Adrenal gland (tissue), 9 donors: ENCODE measurements at regions not wholly inside any gene's neighbourhood (a gene's known extent, or its start where the extent isn't known, plus 50 kb on each side); places are given as distances from the start of the nearest gene placed in this dataset.

Experiments
- DNase-seq, 7 donors: peaks; one replicate each; pipeline ENCODE4 v3.0.0-alpha.2; 2019 to 2020
- H3K27ac ChIP-seq, 5 donors: fragments of 200-600 bp; sonication (generic) in 4 of 5; 1 replicate in 3 of 5; 2 replicates in 2 of 5; pipeline versions ENCODE4 v1.5.1 to v1.8.0; 2016 to 2020; ENCODE audit warnings: mild to moderate bottlenecking in 1 of 5
- H3K27me3 ChIP-seq: fragments of 200-600 bp; 2 replicates; pipeline ENCODE4 v1.8.0; 2021
- H3K36me3 ChIP-seq, 2 donors: fragments of 200-600 bp; replicated peaks in 1 of 2; 1 replicate in 1 of 2; 2 replicates in 1 of 2; pipeline versions ENCODE4 v1.5.1 to v1.8.0; 2018 to 2022
- H3K4me1 ChIP-seq, 2 donors: fragments of 200-600 bp; replicated peaks in 1 of 2; 1 replicate in 1 of 2; 2 replicates in 1 of 2; pipeline versions ENCODE4 v1.5.1 to v1.8.0; 2018 to 2021
- H3K4me3 ChIP-seq, 4 donors: fragments of 200-600 bp; sonication (generic) in 3 of 4; one replicate each; pipeline ENCODE4 v1.5.1; 2016 to 2018
- H3K9me3 ChIP-seq, 3 donors: fragments of 200-600 bp; sonication (generic) in 1 of 3; replicated peaks in 1 of 3; 1 replicate in 2 of 3; 2 replicates in 1 of 3; pipeline versions ENCODE4 v1.5.1 to v1.8.0; 2016 to 2021
- POLR2A ChIP-seq, 2 donors: fragments of 450-650 bp; IDR thresholded peaks; one replicate each; pipeline ENCODE4 v1.6.1; 2017; ENCODE audit warnings: antibody characterized with exemption in 2 of 2, mild to moderate bottlenecking in 2 of 2, moderate library complexity in 1 of 2
- WGBS, 4 donors: extraction: QIAGEN DNeasy Blood & Tissue Kit in 2 of 4; methylation state at CpG; one replicate each; pipeline versions ENCODE4 v1.1.5 to v1.1.7; 2013 to 2017; 5-methylcytosine and 5-hydroxymethylcytosine counted together
- intact Hi-C, 2 donors: fragments of 100-400 bp; cut with DNase I; formaldehyde crosslinking; loops; one replicate each; pipeline versions ENCODE4 v1.14.1 to v1.15.0; 2022 to 2023
- TF ChIP-seq, protein P1 (sequence below), 6 experiments: fragments of 450-650 bp in 4 of 6; fragments of 200-600 bp in 2 of 6; sonication (generic) in 1 of 6; IDR thresholded peaks; 1 replicate in 5 of 6; 2 replicates in 1 of 6; pipeline versions ENCODE4 v1.5.1 to v1.8.0; 2016 to 2021; ENCODE audit warnings: antibody characterized with exemption in 6 of 6, mild to moderate bottlenecking in 2 of 6, moderate library complexity in 1 of 6
- donor health status: healthy with polysubstance abuse.
- donor health status: Bipolar disorder and iron deficiency.
- donor health status: DM: yes; HTN: yes; CAD: no.
- donor health status: DM: no; HTN: no; CAD: no.
- donor health status: DM: no; HTN: no; CAD: no.

DNA sequence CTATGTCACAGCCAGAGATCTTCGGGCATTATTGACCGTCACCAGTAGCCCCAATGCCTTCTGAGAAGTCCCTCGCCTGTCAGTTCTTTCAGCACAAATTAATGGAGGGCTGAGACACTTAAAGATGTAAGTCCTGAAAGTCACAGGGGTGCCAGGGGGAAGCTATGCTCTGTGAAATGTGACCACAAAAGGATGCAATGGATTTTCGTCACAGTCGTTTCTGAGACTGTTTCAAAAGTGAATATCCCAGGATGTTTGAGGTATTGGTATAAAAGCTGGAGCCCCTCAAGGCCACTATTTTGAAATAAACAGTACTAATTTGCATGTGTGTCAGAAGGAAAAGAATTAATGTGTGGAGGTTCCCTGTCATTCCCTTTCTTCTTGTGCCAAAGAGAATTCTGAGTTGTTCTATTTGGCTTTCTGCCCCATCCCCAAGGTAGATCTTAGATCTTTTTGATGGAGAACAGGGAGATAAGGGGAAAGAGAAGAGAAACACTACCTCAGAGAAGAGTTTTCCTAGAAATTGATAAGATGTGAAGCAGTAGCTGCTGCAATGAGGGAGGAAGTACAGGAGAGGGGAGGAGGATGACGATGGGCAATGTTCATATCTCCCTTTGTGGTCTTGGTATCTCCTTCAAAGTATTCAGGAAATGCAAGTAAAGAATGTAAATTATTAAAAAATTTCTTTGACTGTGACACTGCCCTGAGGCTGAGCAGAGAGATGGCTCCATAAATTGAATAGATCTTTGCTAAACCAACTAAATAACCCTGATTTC is 101.8 kb upstream of the NAP1L1 start:
- peak in 4 of 7 donors; percentile 15 to 34 (median 32) for DNase-seq
- H3K36me3 ChIP-seq = no peaks in the 10 kb centered on the region
- intact Hi-C loops = no loop called here
- H3K4me3 ChIP-seq = no peak overlapping the region
- peaks cover 6 to 20% of the 10 kb centered on the region in 2 donors for H3K4me1 ChIP-seq
- H3K27ac ChIP-seq = peak overlapping the region in 2 of 5 donors; percentile 56 to 64
- 29 to 46% (median 35%) methylated on average over 6 of the region's 6 CpGs for WGBS, 4 donors
- peak in 1 of 2 donors; percentile 6 for TF ChIP-seq POLR2A (IDR thresholded peaks at IDR 0.05)
- TF ChIP-seq, protein P1, sequence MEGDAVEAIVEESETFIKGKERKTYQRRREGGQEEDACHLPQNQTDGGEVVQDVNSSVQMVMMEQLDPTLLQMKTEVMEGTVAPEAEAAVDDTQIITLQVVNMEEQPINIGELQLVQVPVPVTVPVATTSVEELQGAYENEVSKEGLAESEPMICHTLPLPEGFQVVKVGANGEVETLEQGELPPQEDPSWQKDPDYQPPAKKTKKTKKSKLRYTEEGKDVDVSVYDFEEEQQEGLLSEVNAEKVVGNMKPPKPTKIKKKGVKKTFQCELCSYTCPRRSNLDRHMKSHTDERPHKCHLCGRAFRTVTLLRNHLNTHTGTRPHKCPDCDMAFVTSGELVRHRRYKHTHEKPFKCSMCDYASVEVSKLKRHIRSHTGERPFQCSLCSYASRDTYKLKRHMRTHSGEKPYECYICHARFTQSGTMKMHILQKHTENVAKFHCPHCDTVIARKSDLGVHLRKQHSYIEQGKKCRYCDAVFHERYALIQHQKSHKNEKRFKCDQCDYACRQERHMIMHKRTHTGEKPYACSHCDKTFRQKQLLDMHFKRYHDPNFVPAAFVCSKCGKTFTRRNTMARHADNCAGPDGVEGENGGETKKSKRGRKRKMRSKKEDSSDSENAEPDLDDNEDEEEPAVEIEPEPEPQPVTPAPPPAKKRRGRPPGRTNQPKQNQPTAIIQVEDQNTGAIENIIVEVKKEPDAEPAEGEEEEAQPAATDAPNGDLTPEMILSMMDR (IDR thresholded peaks at IDR 0.05) = no peak
- H3K9me3 ChIP-seq = no peaks in the 10 kb centered on the region
- H3K27me3 ChIP-seq = no peaks in the 10 kb centered on the region

DNA sequence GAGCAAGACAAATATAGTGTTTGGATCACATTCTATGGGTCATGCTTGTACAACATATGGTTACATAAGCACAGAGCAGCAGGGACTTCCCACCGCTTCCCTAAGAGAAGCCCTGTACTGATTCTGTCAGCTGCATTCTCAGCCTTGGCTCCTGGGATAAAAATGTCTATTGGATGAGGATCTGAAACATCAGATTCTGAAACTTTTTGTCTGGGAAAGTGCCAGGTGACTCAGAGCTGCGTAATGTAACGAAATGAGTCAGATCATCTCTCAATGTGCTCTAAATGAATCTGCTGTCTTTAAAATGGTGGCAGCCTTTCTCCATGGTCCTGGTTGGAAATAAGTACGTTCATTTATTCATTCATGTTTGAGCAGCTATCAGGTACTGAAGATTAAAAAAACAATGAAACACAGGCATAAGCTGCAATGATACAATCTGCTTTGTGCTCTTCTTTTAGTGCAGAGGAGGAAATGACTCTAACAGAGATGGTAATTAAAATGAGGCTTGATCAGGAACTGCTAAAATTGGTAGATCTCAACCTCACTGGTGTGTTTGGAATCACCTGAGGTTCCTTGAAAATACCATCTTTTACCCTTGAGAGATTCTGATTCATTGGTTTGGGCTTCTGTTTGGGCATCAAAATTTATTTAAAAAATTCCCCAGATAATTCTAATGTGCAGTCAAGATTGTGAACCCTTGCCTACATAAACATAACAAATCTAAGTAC is 99.1 kb upstream of the NAP1L1 start:
- DNase-seq = peak; percentile 74 to 89 (median 86)
- WGBS, 4 donors = 18 to 23% (median 22%) methylated on average over 4 of the region's 4 CpGs

DNA sequence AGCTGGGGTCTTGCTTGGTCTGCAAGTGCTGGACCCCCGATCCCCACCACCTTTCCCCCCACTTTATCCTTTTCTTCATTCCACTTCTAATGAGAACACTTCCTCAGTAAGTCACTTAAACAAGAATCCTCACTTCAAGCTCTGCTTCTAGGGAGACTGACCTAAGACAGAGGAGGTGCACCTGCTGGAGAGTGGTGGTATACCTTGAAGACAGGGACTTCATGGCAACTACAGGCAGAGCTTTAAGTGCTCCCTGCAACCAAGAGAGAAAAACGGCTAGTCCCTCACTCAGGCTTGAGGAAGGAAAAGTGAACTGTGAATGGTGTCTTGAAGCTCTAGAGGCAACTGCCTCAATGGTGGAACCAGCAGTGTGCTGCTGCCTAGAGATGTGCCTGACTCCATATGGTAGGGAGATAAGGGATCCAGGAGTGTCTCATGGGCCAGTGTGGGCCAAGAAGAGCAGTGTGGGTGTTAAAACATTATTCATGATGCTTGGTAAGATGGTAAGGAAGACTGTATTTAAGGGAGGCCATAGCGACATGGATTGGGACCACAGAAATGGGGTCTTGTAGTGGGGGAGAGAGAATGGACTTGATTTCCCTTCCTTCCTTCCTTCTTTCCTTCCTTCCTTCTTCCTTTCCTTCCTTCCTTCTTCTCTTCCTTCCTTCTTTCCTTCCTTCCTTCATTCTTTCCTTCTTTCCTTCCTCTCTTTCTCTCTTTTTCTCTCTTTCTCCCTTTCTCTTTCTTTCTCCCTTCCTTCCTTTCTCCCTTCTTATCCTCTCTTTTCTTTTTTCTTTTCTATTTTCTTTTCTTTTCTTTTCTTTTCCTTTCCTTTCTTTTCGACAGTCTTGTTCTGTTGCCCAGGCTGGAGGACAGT is 96.2 kb upstream of the NAP1L1 start:
- Histone ChIP-seq H3K4me3 (no peak overlapping the region), H3K27me3 (no peaks in the 10 kb centered on the region), H3K9me3 (no peaks in the 10 kb centered on the region), H3K36me3 (no peaks in the 10 kb centered on the region), H3K27ac (no peak overlapping the region), H3K4me1 (peaks cover 6 to 16% of the 10 kb centered on the region in 2 donors)
- WGBS, 4 donors = 93 to 96% (median 95%) methylated on average over 4 of the region's 4 CpGs
- DNase-seq = no peak
- intact Hi-C loops = no loop called here
- TF ChIP-seq POLR2A (IDR thresholded peaks at IDR 0.05) = no peak
- TF ChIP-seq, protein P1 (IDR thresholded peaks at IDR 0.05) = no peak

More for the DNA sequence above, 99.1 kb upstream of the NAP1L1 start:
- no peaks in the 10 kb centered on the region for H3K27me3 ChIP-seq
- no peaks in the 10 kb centered on the region for H3K36me3 ChIP-seq
- no peaks in the 10 kb centered on the region for H3K9me3 ChIP-seq
- peak overlapping the region in 4 of 5 donors; percentile 48 to 81 (median 60) for H3K27ac ChIP-seq
- TF ChIP-seq POLR2A (IDR thresholded peaks at IDR 0.05) = peak in 1 of 2 donors; percentile 14
- TF ChIP-seq, protein P1 (IDR thresholded peaks at IDR 0.05) = no peak
- intact Hi-C loops = no loop called here
- H3K4me1 ChIP-seq = peaks cover 6 to 20% of the 10 kb centered on the region in 2 donors
- H3K4me3 ChIP-seq = no peak overlapping the region

DNA sequence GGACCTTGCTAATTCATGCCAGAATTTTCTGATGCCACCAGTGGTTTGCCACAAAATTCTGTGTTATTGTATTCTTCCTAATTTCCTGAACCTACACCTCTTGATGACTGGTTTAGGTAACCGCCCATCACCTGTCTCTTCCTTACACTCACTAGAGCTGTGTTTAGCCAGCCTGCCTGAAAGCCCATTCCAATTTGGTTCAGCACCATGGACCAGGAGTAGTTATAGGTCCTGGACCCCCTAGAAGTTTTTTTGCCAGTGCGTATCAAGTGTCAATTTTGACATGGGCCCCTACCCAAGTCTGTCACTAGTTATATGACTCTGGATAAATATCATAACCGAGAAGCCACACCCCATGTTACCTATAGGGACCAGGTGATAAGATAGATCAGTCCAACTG is 94.0 kb upstream of the NAP1L1 start:
- WGBS, 4 donors = 93 to 97% (median 96%) methylated on average over 3 of the region's 3 CpGs
- peak overlapping the region in 1 of 5 donors; percentile 28 for H3K27ac ChIP-seq
- no peaks in the 10 kb centered on the region for H3K36me3 ChIP-seq
- TF ChIP-seq, protein P1 (IDR thresholded peaks at IDR 0.05) = no peak
- no peak for TF ChIP-seq POLR2A (IDR thresholded peaks at IDR 0.05)
- no peak for DNase-seq
- peaks cover 6 to 10% of the 10 kb centered on the region in 2 donors for H3K4me1 ChIP-seq
- H3K4me3 ChIP-seq = no peak overlapping the region
- intact Hi-C loops = no loop called here
- H3K27me3 ChIP-seq = no peaks in the 10 kb centered on the region
- no peaks in the 10 kb centered on the region for H3K9me3 ChIP-seq
